Umbilical cord (tissue), 1 donor: ENCODE measurements at regions not wholly inside any gene's neighbourhood (a gene's known extent, or its start where the extent isn't known, plus 50 kb on each side); places are given as distances from the start of the nearest gene placed in this dataset.
"Not testable (repeated sequence)": the region's sequence is repeated elsewhere in the genome, so short reads cannot be mapped to it uniquely, and the experiment has no call there.

Experiments
- DNase-seq: peaks from one replicate; pipeline ENCODE4 v3.0.0-alpha.2; 2015; ENCODE audit warnings: low spot score

DNA sequence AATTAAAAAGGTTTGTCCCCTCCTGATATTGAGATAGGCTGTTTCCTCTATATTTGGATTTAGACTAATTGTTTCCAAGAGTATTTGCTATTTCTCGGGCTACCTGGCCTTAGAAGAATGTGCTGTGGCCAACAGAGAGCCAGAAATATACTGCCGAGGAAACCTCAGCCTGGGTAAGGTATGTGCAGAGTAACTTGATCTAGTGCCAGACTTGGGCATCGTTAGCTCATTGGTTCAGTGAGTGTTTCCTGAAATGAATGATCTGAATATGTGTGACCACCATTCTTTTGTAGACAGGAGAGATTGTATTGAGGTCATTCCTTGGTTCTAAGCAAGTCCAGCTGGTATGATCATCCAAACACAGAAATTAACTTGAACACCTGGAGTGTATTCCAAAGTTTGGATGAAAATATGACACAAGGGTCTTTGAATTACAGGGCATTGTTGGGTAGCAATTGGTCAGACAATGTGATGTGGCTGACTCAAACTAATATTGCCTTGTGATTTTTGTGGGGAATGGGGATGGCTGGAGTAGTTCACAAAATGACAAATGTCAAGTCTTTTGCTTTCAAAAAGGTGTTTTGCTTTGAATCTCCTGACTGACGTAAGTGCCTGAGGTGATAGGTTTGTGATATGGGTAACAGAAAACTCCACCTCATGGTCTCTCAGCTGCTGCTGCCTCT, 100.2 kb upstream of the CXCL13 start:
- no peak for DNase-seq

GRCh38 chr4:77505958-77506319, 99.7 kb upstream of the CXCL13 start:
- no peak for DNase-seq

GRCh38 chr4:77510367-77510766, 95.3 kb upstream of the CXCL13 start:
- DNase-seq: no peak

DNA sequence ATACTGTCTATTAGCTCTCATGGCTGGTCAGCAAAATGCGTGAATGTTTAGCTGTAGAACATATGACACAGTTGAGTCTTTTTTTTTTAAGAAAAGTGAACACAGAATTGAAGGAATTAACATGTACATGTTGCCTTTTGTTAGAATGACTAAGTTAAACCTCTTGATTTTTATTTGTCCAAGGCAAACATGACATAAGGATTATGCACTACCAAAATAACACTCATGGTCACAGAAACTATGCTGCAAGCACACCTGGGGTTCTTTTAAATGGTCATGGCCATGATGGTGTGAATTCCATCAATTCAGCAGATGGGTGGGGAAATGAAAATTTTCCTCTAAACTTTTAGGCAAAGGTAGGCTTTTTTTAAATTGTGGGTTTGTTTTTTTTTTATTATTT, 80.1 kb upstream of the CXCL13 start:
- no peak for DNase-seq

DNA sequence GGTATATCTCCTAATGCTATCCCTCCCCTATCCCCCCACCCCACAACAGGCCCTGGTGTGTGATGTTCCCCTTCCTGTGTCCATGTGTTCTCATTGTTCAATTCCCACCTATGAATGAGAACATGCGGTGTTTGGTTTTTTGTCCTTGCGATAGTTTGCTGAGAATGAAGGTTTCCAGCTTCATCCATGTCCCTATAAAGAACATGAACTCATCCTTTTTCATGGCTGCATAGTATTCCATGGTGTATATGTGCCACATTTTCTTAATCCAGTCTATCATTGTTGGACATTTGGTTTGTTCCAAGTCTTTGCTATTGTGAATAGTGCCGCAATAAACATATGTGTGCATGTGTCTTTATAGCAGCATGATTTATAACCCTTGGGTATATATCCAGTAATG, 77.7 kb upstream of the CXCL13 start:
- not testable (repeated sequence) for DNase-seq

- DNase-seq: no peak
Observed at GRCh38 chr4:77538144-77538543, 67.5 kb upstream of the CXCL13 start.

GRCh38 chr4:77538574-77539157, 67.0 kb upstream of the CXCL13 start:
- DNase-seq: no peak
